Right lobe of liver (tissue), 6 donors: ENCODE measurements at regions not wholly inside any gene's neighbourhood (a gene's known extent, or its start where the extent isn't known, plus 50 kb on each side); places are given as distances from the start of the nearest gene placed in this dataset.
"Not testable (repeated sequence)": the region's sequence is repeated elsewhere in the genome, so short reads cannot be mapped to it uniquely, and the experiment has no call there.

Experiments used
- ATAC-seq, 4 donors: fragments of 200-7000 bp; cut with Tn5 transposase; one replicate each; pipeline ENCODE4 v1.9.1; 2020; ENCODE audit warnings: mild to moderate bottlenecking in 4 of 4, moderate library complexity in 4 of 4
- DNase-seq, 3 donors: peaks; one replicate each; pipeline ENCODE4 v3.0.0-alpha.2; 2020
- H3K27ac ChIP-seq, 3 donors: fragments of 200-600 bp; one replicate each; pipeline ENCODE4 v1.8.0; 2022
- H3K27me3 ChIP-seq, 2 donors: fragments of 200-600 bp; one replicate each; pipeline ENCODE4 v1.8.0; 2022
- H3K36me3 ChIP-seq, 4 donors: fragments of 200-600 bp; sonication (generic) in 1 of 4; one replicate each; pipeline versions ENCODE4 v1.5.1 to v1.8.0; 2017 to 2022; ENCODE audit warnings: control low read depth in 1 of 4
- H3K4me1 ChIP-seq, 4 donors: fragments of 200-600 bp; sonication (generic) in 1 of 4; one replicate each; pipeline versions ENCODE4 v1.5.1 to v1.8.0; 2017 to 2022; ENCODE audit warnings: control low read depth in 1 of 4
- H3K4me3 ChIP-seq, 3 donors: fragments of 200-600 bp; one replicate each; pipeline ENCODE4 v1.8.0; 2022
- H3K9me3 ChIP-seq, 4 donors: fragments of 200-600 bp; sonication (generic) in 1 of 4; one replicate each; pipeline versions ENCODE4 v1.5.1 to v1.8.0; 2017 to 2022; ENCODE audit warnings: control low read depth in 1 of 4
- WGBS: methylation state at CpG from one replicate; pipeline ENCODE4 v1.1.6; 2018; ENCODE audit warnings: low coverage, low lambda C conversion rate; ENCODE audit not compliant: insufficient coverage; ENCODE audit errors: missing lambda C conversion rate; 5-methylcytosine and 5-hydroxymethylcytosine counted together
- intact Hi-C, 2 donors: fragments of 100-400 bp; cut with DNase I; formaldehyde crosslinking; loops; one replicate each; pipeline versions ENCODE4 v1.11.2 to v1.14.1; 2022
- small RNA-seq, 2 experiments: library from RNA; depleted of rRNA; stranded (forward); fragments of <200 nt; gene quantifications; one replicate each; pipeline ENCODE3, GENCODE V24; 2016
- donor health status: DM: no; HTN: yes; CAD: no.
- donor health status: DM: no; HTN: no; CAD: no.
- donor health status: DM: no; HTN: no; CAD: no.
- donor health status: DM: no; HTN: yes; CAD: no.
- donor health status: DM: no; HTN: yes; CAD: no.

GRCh38 chr16:21334188-21335146 is 56.4 kb upstream of the CRYM start:
- DNase-seq, H3K36me3 ChIP-seq, ATAC-seq, H3K4me1 ChIP-seq, intact Hi-C loops, H3K27ac ChIP-seq, H3K9me3 ChIP-seq, H3K27me3 ChIP-seq, H3K4me3 ChIP-seq: not testable (repeated sequence)
- no CpG with 5 or more reads among the region's 17 CpGs for WGBS

- intact Hi-C loops, ATAC-seq, DNase-seq, H3K27ac ChIP-seq, H3K27me3 ChIP-seq, H3K36me3 ChIP-seq, H3K4me1 ChIP-seq, H3K4me3 ChIP-seq, H3K9me3 ChIP-seq: not testable (repeated sequence)
- WGBS: 83% methylated on average over 10 of the region's 11 CpGs
Measured at GRCh38 chr16:21333683-21334082, 55.6 kb upstream of the CRYM start.

Small RNA genes in the stretch of these regions (small RNA-seq; reads per million reads assigned to genes)
- gene AC008740.2: 0 reads per million in 2 experiments
